B cell (primary cell): ENCODE measurements at regions not wholly inside any gene's neighbourhood (a gene's known extent, or its start where the extent isn't known, plus 50 kb on each side); places are given as distances from the start of the nearest gene placed in this dataset.

Experiments
- ATAC-seq: fragments of 200-7000 bp; cut with Tn5 transposase; one replicate; pipeline ENCODE4 v1.10.0; 2021; ENCODE audit warnings: low read depth, mild to moderate bottlenecking, moderate number of reproducible peaks, moderate library complexity
- CTCF ChIA-PET: fragments of 350-600 bp; sonication (Branson Sonifier 250); formaldehyde crosslinking; loops from one replicate; lab custom pipeline; 2021; ENCODE audit warnings: antibody characterized with exemption, inconsistent platforms; lab: Charles Lee
- POLR2A ChIA-PET: fragments of 350-600 bp; sonication (Branson Sonifier 250); formaldehyde crosslinking; loops from one replicate; lab custom pipeline; 2021; ENCODE audit warnings: antibody characterized with exemption; lab: Charles Lee
- DNase-seq: peaks from one replicate; pipeline ENCODE4 v3.0.0; 2013
- H2AFZ ChIP-seq: 2 replicates; pipeline ENCODE4 v1.6.1; 2012; ENCODE audit warnings: mild to moderate bottlenecking, low read depth, low read length; ENCODE audit not compliant: insufficient read depth, poor library complexity, severe bottlenecking
- H3K27ac ChIP-seq, 2 donors: 1 replicate in 1 of 2; 2 replicates in 1 of 2; pipeline ENCODE4 v1.5.1; 2012 to 2013; ENCODE audit warnings: low read length in 2 of 2, mild to moderate bottlenecking in 2 of 2, moderate library complexity in 1 of 2
- H3K27me3 ChIP-seq, 4 experiments: fragments of 200-600 bp in 1 of 4; sonication (generic) in 1 of 4; replicated peaks in 1 of 4; 1 replicate in 2 of 4; 2 replicates in 2 of 4; pipeline versions ENCODE4 v1.6.1 to v1.7.0; 2013 to 2016; ENCODE audit warnings: low read length in 3 of 4, mild to moderate bottlenecking in 2 of 4, mixed read lengths in 1 of 4, moderate library complexity in 1 of 4; ENCODE audit not compliant: insufficient read depth in 4 of 4, control insufficient read depth in 3 of 4; ENCODE audit errors: control extremely low read depth in 1 of 4
- H3K36me3 ChIP-seq, 2 experiments: replicated peaks in 1 of 2; 1 replicate in 1 of 2; 2 replicates in 1 of 2; pipeline versions ENCODE4 v1.6.1 to v1.7.1; 2013; ENCODE audit warnings: low read length in 1 of 2; ENCODE audit not compliant: insufficient read depth in 2 of 2, control insufficient read depth in 1 of 2; ENCODE audit errors: control extremely low read depth in 1 of 2, extremely low read depth in 1 of 2
- H3K4me1 ChIP-seq, 2 donors: fragments of 200-600 bp in 1 of 2; sonication (generic) in 1 of 2; 1 replicate in 1 of 2; 2 replicates in 1 of 2; pipeline versions ENCODE4 v1.5.1 to v1.6.1; 2013 to 2017; ENCODE audit warnings: low read length in 2 of 2; ENCODE audit not compliant: control insufficient read depth in 2 of 2, insufficient read depth in 2 of 2
- H3K4me2 ChIP-seq: replicated peaks from 2 replicates; pipeline ENCODE3; 2012; ENCODE audit warnings: mild to moderate bottlenecking, low read depth, low read length; ENCODE audit not compliant: poor library complexity, severe bottlenecking
- H3K4me3 ChIP-seq, 5 experiments: fragments of 200-600 bp in 1 of 5; sonication (generic) in 1 of 5; 1 replicate in 3 of 5; 2 replicates in 2 of 5; pipeline versions ENCODE4 v1.5.1 to v1.7.0; 2011 to 2016; ENCODE audit warnings: low read length in 4 of 5, mild to moderate bottlenecking in 4 of 5, low read depth in 2 of 5, control low read depth in 1 of 5, moderate library complexity in 1 of 5; ENCODE audit not compliant: insufficient read depth in 1 of 5; ENCODE audit errors: control extremely low read depth in 1 of 5, extremely low read depth in 1 of 5
- H3K79me2 ChIP-seq: fragments of 200-600 bp; sonication (generic); one replicate; pipeline ENCODE4 v1.6.0; 2016; ENCODE audit warnings: low read length; ENCODE audit not compliant: control insufficient read depth, insufficient read depth
- H3K9ac ChIP-seq: fragments of 200-600 bp; sonication (generic); 2 replicates; pipeline ENCODE4 v1.6.1; 2017; ENCODE audit warnings: mild to moderate bottlenecking, low read length, moderate library complexity
- H3K9me3 ChIP-seq, 3 donors: one replicate each; pipeline versions ENCODE4 v1.6.1 to v1.7.1; 2013; ENCODE audit warnings: low read length in 2 of 3; ENCODE audit not compliant: control insufficient read depth in 2 of 3, insufficient read depth in 1 of 3; ENCODE audit errors: control extremely low read depth in 1 of 3
- H4K20me1 ChIP-seq: 2 replicates; pipeline ENCODE4 v1.6.0; 2012; ENCODE audit warnings: mild to moderate bottlenecking, low read length; ENCODE audit not compliant: insufficient read depth, control insufficient read depth, poor library complexity, severe bottlenecking
- H3K27ac Mint-ChIP-seq: one replicate; pipeline ENCODE4 v1.8.0; 2021; ENCODE audit warnings: mixed read lengths
- H3K27me3 Mint-ChIP-seq: one replicate; pipeline ENCODE4 v1.8.0; 2021; ENCODE audit warnings: mixed read lengths
- H3K4me1 Mint-ChIP-seq: one replicate; pipeline ENCODE4 v1.8.0; 2021; ENCODE audit warnings: mixed read lengths
- H3K4me3 Mint-ChIP-seq: one replicate; pipeline ENCODE4 v1.8.0; 2021; ENCODE audit warnings: mixed read lengths
- H3K9me3 Mint-ChIP-seq: one replicate; pipeline ENCODE4 v1.8.0; 2022; ENCODE audit warnings: mixed read lengths; ENCODE audit not compliant: insufficient read depth
- CTCF ChIP-seq: fragments of 200-600 bp; IDR thresholded peaks from one replicate; pipeline ENCODE4 v1.8.0; 2022; ENCODE audit warnings: antibody characterized with exemption, mild to moderate bottlenecking
- EZH2 ChIP-seq: IDR thresholded peaks from 2 replicates; pipeline ENCODE4 v1.6.1; 2012; ENCODE audit warnings: borderline replicate concordance, low read depth, mild to moderate bottlenecking, moderate library complexity, low read length; ENCODE audit not compliant: insufficient read depth, poor library complexity, severe bottlenecking
- WGBS: methylation state at CpG from one replicate; pipeline ENCODE4 v1.1.5; 2013; ENCODE audit warnings: missing lambda C conversion rate; ENCODE audit not compliant: insufficient coverage; 5-methylcytosine and 5-hydroxymethylcytosine counted together
- intact Hi-C: fragments of 100-400 bp; cut with micrococcal nuclease; formaldehyde crosslinking; loops from one replicate; pipeline ENCODE4 v1.10.0; 2022

DNA sequence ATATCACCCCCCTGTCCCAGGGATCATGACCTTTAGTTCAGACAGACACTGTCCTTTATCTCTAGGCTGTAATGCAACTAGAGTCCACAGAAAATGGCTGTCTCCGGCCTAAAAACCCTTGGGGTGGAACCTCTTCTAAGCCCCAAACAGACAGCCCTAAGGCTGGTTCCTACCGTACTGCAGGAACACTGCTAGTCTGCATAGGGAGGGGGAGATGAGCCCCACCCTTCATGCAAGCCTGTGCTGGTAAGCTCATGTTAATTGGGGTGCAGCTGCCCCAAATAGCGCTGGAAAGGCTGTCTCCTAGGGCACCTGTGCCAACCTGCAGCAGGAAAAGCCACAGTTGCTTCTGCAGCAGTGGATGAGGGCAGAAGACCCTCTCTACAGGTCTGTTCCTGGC is 252.1 kb upstream of the MDFIC2 start:
- no peak overlapping the region for H3K4me3 Mint-ChIP-seq
- Histone ChIP-seq H3K4me1 (no peaks in the 10 kb centered on the region), H3K9me3 (peaks cover 0 to 7% (median 3%) of the 10 kb centered on the region in 3 donors), H3K27me3 (no peaks in the 10 kb centered on the region), H2AFZ (no peak overlapping the region), H3K27ac (no peak overlapping the region), H4K20me1 (no peaks in the 10 kb centered on the region), H3K9ac (no peak overlapping the region), H3K79me2 (no peaks in the 10 kb centered on the region), H3K4me3 (no peak overlapping the region), H3K4me2 (no peak overlapping the region), H3K36me3 (no peaks in the 10 kb centered on the region)
- H3K9me3 Mint-ChIP-seq, result no peaks in the 10 kb centered on the region
- H3K4me1 Mint-ChIP-seq, result no peaks in the 10 kb centered on the region
- DNase-seq, result no peak
- intact Hi-C loops, result no loop called here
- peaks cover 11% of the 10 kb centered on the region for H3K27me3 Mint-ChIP-seq
- CTCF ChIA-PET, result no interaction called here
- no peak overlapping the region for H3K27ac Mint-ChIP-seq
- POLR2A ChIA-PET, result no interaction called here
- ATAC-seq, result no peak
- 91% methylated on average over 1 of the region's 3 CpGs for WGBS
- TF ChIP-seq EZH2 (no peak), CTCF (no peak)

GRCh38 chr3:70561796-70562195 is 249.4 kb upstream of the MDFIC2 start:
- no peak overlapping the region for H3K27ac Mint-ChIP-seq
- no peaks in the 10 kb centered on the region for H3K9me3 Mint-ChIP-seq
- ATAC-seq (no peak), DNase-seq (no peak)
- no peaks in the 10 kb centered on the region for H3K4me1 Mint-ChIP-seq
- Histone ChIP-seq H3K4me3 (no peak overlapping the region), H3K36me3 (no peaks in the 10 kb centered on the region), H3K4me1 (no peaks in the 10 kb centered on the region), H3K4me2 (no peak overlapping the region), H2AFZ (no peak overlapping the region), H4K20me1 (no peaks in the 10 kb centered on the region), H3K27ac (no peak overlapping the region), H3K9ac (no peak overlapping the region), H3K79me2 (no peaks in the 10 kb centered on the region), H3K27me3 (no peaks in the 10 kb centered on the region), H3K9me3 (peaks cover 0 to 7% (median 3%) of the 10 kb centered on the region in 3 donors)
- no peak for TF ChIP-seq CTCF
- no peak for TF ChIP-seq EZH2
- peaks cover 11% of the 10 kb centered on the region for H3K27me3 Mint-ChIP-seq
- WGBS, result 100% methylated on average over 1 of the region's 3 CpGs
- H3K4me3 Mint-ChIP-seq, result no peak overlapping the region
- CTCF ChIA-PET, result no interaction called here
- POLR2A ChIA-PET, result no interaction called here
- intact Hi-C loops, result no loop called here
